Stimulated activated CD4-positive, alpha-beta T cell treated with anti-CD3 and anti-CD28 coated beads, Interleukin-4, amount 100 ng/mL, for 48 hours (primary cell): ENCODE measurements at regions not wholly inside any gene's neighbourhood (a gene's known extent, or its start where the extent isn't known, plus 50 kb on each side); places are given as distances from the start of the nearest gene placed in this dataset.

Experiments used
- DNase-seq, 2 donors: peaks; one replicate each; pipeline ENCODE4 v3.0.0-alpha.2; 2020; ENCODE audit warnings: low read depth in 2 of 2

- no peak for DNase-seq
These were observed 179.0 kb upstream of the ADO start for GRCh38 chr10:62625484-62625883.

- no peak for DNase-seq
These were observed 178.4 kb upstream of the ADO start for GRCh38 chr10:62626079-62626478.

GRCh38 chr10:62626817-62627216 is 177.7 kb upstream of the ADO start:
- no peak for DNase-seq

- no peak for DNase-seq
These were observed 176.5 kb upstream of the ADO start for GRCh38 chr10:62627983-62628382.

GRCh38 chr10:62631241-62631640 is 173.3 kb upstream of the ADO start:
- DNase-seq: no peak

GRCh38 chr10:62632071-62632809 is 172.3 kb upstream of the ADO start:
- peak in 1 of 2 donors; percentile 35 for DNase-seq

- no peak for DNase-seq
These were observed 170.5 kb upstream of the ADO start for GRCh38 chr10:62633976-62634375.

- DNase-seq: no peak
These were observed 169.9 kb upstream of the ADO start for GRCh38 chr10:62634576-62634975.

- no peak for DNase-seq
These were observed 169.4 kb upstream of the ADO start for GRCh38 chr10:62635127-62635526.

GRCh38 chr10:62636825-62637248 is 167.7 kb upstream of the ADO start:
- no peak for DNase-seq

GRCh38 chr10:62637249-62638061 is 167.1 kb upstream of the ADO start:
- DNase-seq: peak; percentile 53 to 71

GRCh38 chr10:62638062-62638477 is 166.4 kb upstream of the ADO start:
- no peak for DNase-seq

GRCh38 chr10:62639144-62639543 is 165.4 kb upstream of the ADO start:
- no peak for DNase-seq

GRCh38 chr10:62640411-62640810 is 164.1 kb upstream of the ADO start:
- DNase-seq: no peak

GRCh38 chr10:62643606-62644587 is 160.6 kb upstream of the ADO start:
- no peak for DNase-seq

GRCh38 chr10:62647375-62648092 is 157.0 kb upstream of the ADO start:
- DNase-seq: no peak

GRCh38 chr10:62648921-62649320 is 155.6 kb upstream of the ADO start:
- no peak for DNase-seq

- no peak for DNase-seq
These were observed 154.1 kb upstream of the ADO start for GRCh38 chr10:62650411-62650810.

- no peak for DNase-seq
These were observed 153.2 kb upstream of the ADO start for GRCh38 chr10:62651341-62651740.

GRCh38 chr10:62652114-62652513 is 152.4 kb upstream of the ADO start:
- DNase-seq: no peak

GRCh38 chr10:62652564-62652963 is 152.0 kb upstream of the ADO start:
- DNase-seq: no peak
